ENCODE measurements at regions not wholly inside any gene's neighbourhood (a gene's known extent, or its start where the extent isn't known, plus 50 kb on each side); places are given as distances from the start of the nearest gene placed in this dataset.
"Not testable (repeated sequence)": the region's sequence is repeated elsewhere in the genome, so short reads cannot be mapped to it uniquely, and the experiment has no call there.

- Histone ChIP-seq H3K4me1 (ENCODE audit: insufficient read depth, low read length) (no peaks in the 10 kb centered on the region), H3K9me3 (ENCODE audit: low read depth, low read length) (no peaks in the 10 kb centered on the region), H3K27ac (ENCODE audit: low read depth, low read length) (no peak overlapping the region), H4K20me1 (ENCODE audit: insufficient read depth, low read length) (no peaks in the 10 kb centered on the region), H3K79me2 (ENCODE audit: insufficient read depth, low read length) (no peaks in the 10 kb centered on the region), H3K4me2 (ENCODE audit: insufficient read depth, low read length) (no peak overlapping the region), H3K36me3 (ENCODE audit: insufficient read depth, low read length) (no peaks in the 10 kb centered on the region), H2AFZ (ENCODE audit: low read length) (no peak overlapping the region), H3K27me3 (ENCODE audit: insufficient read depth, low read length) (no peaks in the 10 kb centered on the region), H3K4me3 (ENCODE audit: insufficient read depth, low read length) (no peak overlapping the region)
- no peak for TF ChIP-seq CTCF (IDR thresholded peaks at IDR 0.05; ENCODE audit: extremely low read depth, low read depth, low read length)
- no peak for DNase-seq (ENCODE audit: insufficient read length, low spot score, missing footprints)
Measured at GRCh38 chr2:176793792-176794191, 418.8 kb upstream of the HNRNPA3 start.

GRCh38 chr2:176794392-176794791 is 418.2 kb upstream of the HNRNPA3 start:
- H2AFZ ChIP-seq (ENCODE audit: low read length), result no peak overlapping the region
- TF ChIP-seq CTCF (IDR thresholded peaks at IDR 0.05; ENCODE audit: extremely low read depth, low read depth, low read length), result no peak

GRCh38 chr2:176795823-176796222 is 416.8 kb upstream of the HNRNPA3 start:
- no peaks in the 10 kb centered on the region for H3K4me1 ChIP-seq (ENCODE audit: insufficient read depth, low read length)
- no peaks in the 10 kb centered on the region for H4K20me1 ChIP-seq (ENCODE audit: insufficient read depth, low read length)
- no peak overlapping the region for H3K4me3 ChIP-seq (ENCODE audit: insufficient read depth, low read length)
- H3K4me2 ChIP-seq (ENCODE audit: insufficient read depth, low read length), result no peak overlapping the region
- no peak overlapping the region for H2AFZ ChIP-seq (ENCODE audit: low read length)
- DNase-seq (ENCODE audit: insufficient read length, low spot score, missing footprints), result no peak
- TF ChIP-seq CTCF (IDR thresholded peaks at IDR 0.05; ENCODE audit: extremely low read depth, low read depth, low read length), result no peak
- no peak overlapping the region for H3K27ac ChIP-seq (ENCODE audit: low read depth, low read length)
- H3K9me3 ChIP-seq (ENCODE audit: low read depth, low read length), result no peaks in the 10 kb centered on the region
- H3K36me3 ChIP-seq (ENCODE audit: insufficient read depth, low read length), result no peaks in the 10 kb centered on the region
- H3K79me2 ChIP-seq (ENCODE audit: insufficient read depth, low read length), result no peaks in the 10 kb centered on the region
- H3K27me3 ChIP-seq (ENCODE audit: insufficient read depth, low read length), result no peaks in the 10 kb centered on the region

More at GRCh38 chr2:176794392-176794791, 418.2 kb upstream of the HNRNPA3 start:
- Histone ChIP-seq H3K79me2 (ENCODE audit: insufficient read depth, low read length) (no peaks in the 10 kb centered on the region), H3K4me1 (ENCODE audit: insufficient read depth, low read length) (no peaks in the 10 kb centered on the region), H4K20me1 (ENCODE audit: insufficient read depth, low read length) (no peaks in the 10 kb centered on the region), H3K36me3 (ENCODE audit: insufficient read depth, low read length) (no peaks in the 10 kb centered on the region), H3K27me3 (ENCODE audit: insufficient read depth, low read length) (no peaks in the 10 kb centered on the region), H3K9me3 (ENCODE audit: low read depth, low read length) (no peaks in the 10 kb centered on the region), H3K4me2 (ENCODE audit: insufficient read depth, low read length) (no peak overlapping the region), H3K27ac (ENCODE audit: low read depth, low read length) (no peak overlapping the region), H3K4me3 (ENCODE audit: insufficient read depth, low read length) (no peak overlapping the region)
- DNase-seq (ENCODE audit: insufficient read length, low spot score, missing footprints), result no peak

GRCh38 chr2:176796677-176797076 is 415.9 kb upstream of the HNRNPA3 start:
- not testable (repeated sequence) for DNase-seq (ENCODE audit: insufficient read length, low spot score, missing footprints); H4K20me1 ChIP-seq (ENCODE audit: insufficient read depth, low read length); H3K79me2 ChIP-seq (ENCODE audit: insufficient read depth, low read length); H3K4me2 ChIP-seq (ENCODE audit: insufficient read depth, low read length); H3K4me1 ChIP-seq (ENCODE audit: insufficient read depth, low read length); H3K36me3 ChIP-seq (ENCODE audit: insufficient read depth, low read length); H3K27ac ChIP-seq (ENCODE audit: low read depth, low read length); H2AFZ ChIP-seq (ENCODE audit: low read length); H3K4me3 ChIP-seq (ENCODE audit: insufficient read depth, low read length); H3K9me3 ChIP-seq (ENCODE audit: low read depth, low read length); H3K27me3 ChIP-seq (ENCODE audit: insufficient read depth, low read length)
